HL-60 (cell line): ENCODE measurements at regions not wholly inside any gene's neighbourhood (a gene's known extent, or its start where the extent isn't known, plus 50 kb on each side); places are given as distances from the start of the nearest gene placed in this dataset.

Experiments used
- DNase-seq, 2 experiments: peaks; one replicate each; pipeline ENCODE4 v3.0.0-alpha.2; 2010 to 2020; ENCODE audit warnings: low read depth in 1 of 2, low spot score in 1 of 2
- H3K27ac ChIP-seq: fragments of 250-450 bp; sonication (Bioruptor Pico); replicated peaks from 2 replicates; pipeline ENCODE4 v1.5.1; 2020; ENCODE audit warnings: mild to moderate bottlenecking, moderate library complexity
- H3K27me3 ChIP-seq: fragments of 250-450 bp; sonication (Bioruptor Pico); 2 replicates; pipeline ENCODE4 v1.5.1; 2021; ENCODE audit warnings: mild to moderate bottlenecking, moderate library complexity; ENCODE audit not compliant: insufficient read depth, poor library complexity, severe bottlenecking
- H3K4me3 ChIP-seq: replicated peaks from 2 replicates; pipeline ENCODE4 v1.5.1; 2011; ENCODE audit warnings: mild to moderate bottlenecking, control low read depth, low read length; ENCODE audit not compliant: insufficient read depth
- CTCF ChIP-seq: IDR thresholded peaks from one replicate; pipeline ENCODE4 v1.5.1; 2011; ENCODE audit warnings: low read length, control low read depth, inconsistent platforms; ENCODE audit not compliant: insufficient read depth
- GABPA ChIP-seq: IDR thresholded peaks from 2 replicates; pipeline ENCODE4 v1.6.1; 2012; ENCODE audit warnings: low read depth
- POLR2AphosphoS5 ChIP-seq: IDR thresholded peaks from 2 replicates; pipeline ENCODE4 v1.6.1; 2012; ENCODE audit warnings: low read depth
- REST ChIP-seq: IDR thresholded peaks from 2 replicates; pipeline ENCODE4 v1.6.1; 2012; ENCODE audit warnings: low read depth; ENCODE audit not compliant: insufficient replicate concordance
- SPI1 ChIP-seq: IDR thresholded peaks from 2 replicates; pipeline ENCODE4 v1.6.1; 2012; ENCODE audit warnings: low read depth, mild to moderate bottlenecking, borderline replicate concordance

DNA sequence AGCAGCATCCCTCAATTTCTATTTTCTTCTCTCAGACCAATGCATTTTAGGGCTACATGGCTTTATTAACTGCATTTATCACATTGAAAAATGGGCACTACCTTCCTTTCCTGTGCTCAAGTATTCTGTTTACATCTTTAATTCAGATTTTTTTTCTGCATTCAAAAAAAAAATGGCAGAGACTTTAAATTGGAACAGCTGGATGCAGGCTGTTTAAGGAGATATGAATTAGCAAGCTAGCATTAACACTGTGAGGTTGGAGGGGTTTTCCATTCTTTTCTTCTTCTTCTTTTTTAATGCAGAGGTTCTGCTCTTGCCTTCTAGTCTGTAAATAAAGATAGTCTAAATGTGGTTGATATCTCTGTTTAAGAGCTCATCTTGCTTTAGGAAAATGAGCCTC lies 242.9 kb upstream of the RBFOX1 start:
- DNase-seq, result no peak
- Histone ChIP-seq H3K27ac (no peak overlapping the region), H3K4me3 (no peak overlapping the region), H3K27me3 (peaks cover 4% of the 10 kb centered on the region)
- TF ChIP-seq POLR2AphosphoS5, result no peak
- TF ChIP-seq GABPA, result no peak
- no peak for TF ChIP-seq REST
- TF ChIP-seq CTCF, result no peak
- no peak for TF ChIP-seq SPI1

- H3K27ac ChIP-seq, result no peak overlapping the region
- H3K4me3 ChIP-seq, result no peak overlapping the region
- TF ChIP-seq REST (no peak), CTCF (no peak), GABPA (no peak), POLR2AphosphoS5 (no peak), SPI1 (no peak)
- peaks cover 4% of the 10 kb centered on the region for H3K27me3 ChIP-seq
- no peak for DNase-seq
Measured at GRCh38 chr16:7088711-7089110, 243.9 kb upstream of the RBFOX1 start.

GRCh38 chr16:7086822-7087616 lies 245.6 kb upstream of the RBFOX1 start:
- no peak overlapping the region for H3K4me3 ChIP-seq
- TF ChIP-seq REST (no peak), POLR2AphosphoS5 (no peak), CTCF (peak; percentile 6), GABPA (no peak)
- peak in 1 of 2 experiments; percentile 2 for DNase-seq
- peaks cover 4% of the 10 kb centered on the region for H3K27me3 ChIP-seq
- H3K27ac ChIP-seq, result no peak overlapping the region
